GM23338 (cell line): ENCODE measurements at regions not wholly inside any gene's neighbourhood (a gene's known extent, or its start where the extent isn't known, plus 50 kb on each side); places are given as distances from the start of the nearest gene placed in this dataset.

ENCODE experiments used
- CREB1 ChIP-seq: fragments of 250-450 bp; sonication (Bioruptor Pico); IDR thresholded peaks from 2 replicates; pipeline ENCODE4 v1.5.0; 2020; ENCODE audit warnings: low read depth, mild to moderate bottlenecking, moderate library complexity
- CTCF ChIP-seq, 2 experiments: fragments of 200-600 bp in 1 of 2; sonication (generic) in 1 of 2; conservative IDR thresholded peaks; 2 replicates each; pipeline versions ENCODE4 v1.5.1 to v1.6.1; 2016 to 2017; ENCODE audit warnings: antibody characterized with exemption in 2 of 2, low read depth in 2 of 2, mild to moderate bottlenecking in 2 of 2, moderate library complexity in 1 of 2
- ETS1 ChIP-seq: IDR thresholded peaks from 2 replicates; pipeline ENCODE4 v1.6.1; 2016; ENCODE audit warnings: antibody characterized with exemption
- EZH2 ChIP-seq: fragments of 200-600 bp; sonication (generic); IDR thresholded peaks from one replicate; pipeline ENCODE4 v1.8.0; 2017; ENCODE audit warnings: antibody characterized with exemption, mild to moderate bottlenecking, low read depth; ENCODE audit not compliant: unreplicated experiment
- EZH2phosphoT487 ChIP-seq: fragments of 200-600 bp; sonication (generic); IDR thresholded peaks from one replicate; pipeline ENCODE4 v1.8.1; 2018; ENCODE audit warnings: antibody characterized with exemption; ENCODE audit not compliant: unreplicated experiment
- JUNB ChIP-seq: IDR thresholded peaks from one replicate; pipeline ENCODE4 v1.6.1; 2016; ENCODE audit warnings: antibody characterized with exemption; ENCODE audit not compliant: unreplicated experiment
- NANOG ChIP-seq: IDR thresholded peaks from 2 replicates; pipeline ENCODE4 v1.6.1; 2016; ENCODE audit warnings: antibody characterized with exemption, borderline replicate concordance
- POLR2AphosphoS5 ChIP-seq: IDR thresholded peaks from 2 replicates; pipeline ENCODE4 v1.6.1; 2016; ENCODE audit warnings: antibody characterized with exemption, low read depth
- REST ChIP-seq: IDR thresholded peaks from one replicate; pipeline ENCODE4 v1.6.1; 2018; ENCODE audit warnings: antibody characterized with exemption; ENCODE audit not compliant: unreplicated experiment
- STAT1 ChIP-seq: IDR thresholded peaks from one replicate; pipeline ENCODE4 v1.6.1; 2016; ENCODE audit warnings: antibody characterized with exemption; ENCODE audit not compliant: unreplicated experiment
- ZNF114 ChIP-seq: fragments of 250-450 bp; sonication (Bioruptor Pico); IDR thresholded peaks from 2 replicates; pipeline ENCODE4 v1.5.0; 2020; ENCODE audit warnings: mild to moderate bottlenecking, moderate library complexity
- ZNF331 ChIP-seq: fragments of 250-450 bp; sonication (Bioruptor Pico); IDR thresholded peaks from 2 replicates; pipeline ENCODE4 v1.5.0; 2020; ENCODE audit warnings: low read depth, mild to moderate bottlenecking, moderate library complexity

GRCh38 chr14:57008534-57008933 is 198.3 kb upstream of the OTX2 start:
- no peak for TF ChIP-seq REST
- TF ChIP-seq CTCF (conservative IDR thresholded peaks at IDR 0.05; ENCODE audit: low read depth in 2 of 2) = no peak
- TF ChIP-seq EZH2 = no peak
- no peak for TF ChIP-seq EZH2phosphoT487
- no peak for TF ChIP-seq ZNF114
- no peak for TF ChIP-seq STAT1
- TF ChIP-seq POLR2AphosphoS5 = no peak
- no peak for TF ChIP-seq JUNB
- no peak for TF ChIP-seq NANOG
- TF ChIP-seq CREB1 (CRISPR knock-in tag) = no peak
- no peak for TF ChIP-seq ETS1
- no peak for TF ChIP-seq ZNF331
